ENCODE measurements at regions not wholly inside any gene's neighbourhood (a gene's known extent, or its start where the extent isn't known, plus 50 kb on each side); places are given as distances from the start of the nearest gene placed in this dataset.

- TF ChIP-seq CTCF (IDR thresholded peaks at IDR 0.05; ENCODE audit: low read depth, low read length, poor library complexity, severe bottlenecking) (no peak), EZH2phosphoT487 (IDR thresholded peaks at IDR 0.05; ENCODE audit: borderline replicate concordance, low read length) (no peak)
These were observed 156.5 kb upstream of the XIST start for GRCh38 chrX:74009041-74009440.

Data from DOHH2 (cell line).